NCI-H748 (cell line): ENCODE measurements at regions not wholly inside any gene's neighbourhood (a gene's known extent, or its start where the extent isn't known, plus 50 kb on each side); places are given as distances from the start of the nearest gene placed in this dataset.

Experiments used
- DNase-seq: peaks from one replicate; lab custom pipeline; 2025; ENCODE audit not compliant: unreplicated experiment; lab: John Stamatoyannopoulos, UW

GRCh38 chrX:9311421-9312160 is 153.3 kb upstream of the TBL1X start:
- DNase-seq, result no peak

GRCh38 chrX:9312922-9313867 is 151.7 kb upstream of the TBL1X start:
- peak; percentile 62 for DNase-seq

GRCh38 chrX:9315086-9315485 is 149.8 kb upstream of the TBL1X start:
- no peak for DNase-seq

DNA sequence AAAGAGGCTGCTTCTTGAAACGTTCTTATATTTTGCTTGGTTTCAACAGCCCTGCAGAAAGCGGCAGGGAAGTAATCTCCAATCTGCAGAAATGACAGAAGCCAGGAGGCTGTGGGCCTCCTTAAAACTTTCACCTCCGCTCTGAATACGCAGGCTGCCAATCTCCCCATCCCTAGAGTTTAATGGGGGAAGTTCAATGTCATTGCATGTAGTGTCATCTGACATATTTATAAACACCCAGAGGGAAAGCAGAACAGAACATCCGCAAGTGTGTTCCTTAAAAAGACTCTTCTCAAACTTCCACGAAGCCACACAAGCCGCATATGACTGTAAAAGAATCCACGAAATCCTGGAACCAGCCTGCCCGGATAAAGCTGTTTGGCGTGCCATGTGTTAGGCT is 148.8 kb upstream of the TBL1X start:
- DNase-seq, result no peak

GRCh38 chrX:9317176-9317575 is 147.7 kb upstream of the TBL1X start:
- no peak for DNase-seq

DNA sequence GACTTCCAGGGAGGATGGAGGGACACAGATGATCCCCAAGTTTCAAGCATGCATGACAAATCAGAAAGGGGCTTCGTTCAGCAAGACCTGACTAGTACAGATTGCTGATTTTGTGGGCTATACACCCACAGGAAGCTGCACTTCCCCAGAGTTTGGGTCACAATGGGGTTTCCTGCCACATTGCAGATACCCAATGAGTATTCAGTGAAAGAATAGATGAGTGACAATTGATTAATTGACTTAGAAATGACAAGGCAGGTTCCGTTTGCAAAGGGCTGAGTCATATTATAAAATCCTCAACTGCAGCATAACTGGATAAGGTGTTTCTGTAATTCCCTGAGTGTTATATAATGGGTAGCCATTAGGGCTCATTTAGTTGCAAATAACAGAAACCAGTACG is 146.6 kb upstream of the TBL1X start:
- no peak for DNase-seq

DNA sequence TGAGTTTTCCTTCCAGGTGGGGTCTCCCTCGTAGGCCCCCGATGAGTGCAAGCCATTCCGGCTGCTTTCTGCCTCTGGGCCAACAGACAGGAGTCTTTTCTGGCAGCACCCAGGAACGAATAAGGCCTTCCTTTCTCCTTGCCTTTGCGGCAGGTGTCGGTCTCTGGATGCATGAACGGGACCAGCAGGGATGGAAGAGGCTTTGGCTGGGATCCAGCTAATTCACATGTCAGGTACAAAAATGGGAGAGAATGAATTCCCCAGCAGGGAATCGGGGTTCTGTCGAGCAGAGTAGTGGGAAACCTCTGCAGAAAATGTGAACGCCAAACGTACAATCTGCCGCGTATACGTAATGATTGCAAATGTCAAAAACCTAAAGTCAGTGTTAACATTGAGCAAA is 146.1 kb upstream of the TBL1X start:
- DNase-seq, result peak; percentile 22

- no peak for DNase-seq
Measured at GRCh38 chrX:9320940-9321339, 143.9 kb upstream of the TBL1X start.

DNA sequence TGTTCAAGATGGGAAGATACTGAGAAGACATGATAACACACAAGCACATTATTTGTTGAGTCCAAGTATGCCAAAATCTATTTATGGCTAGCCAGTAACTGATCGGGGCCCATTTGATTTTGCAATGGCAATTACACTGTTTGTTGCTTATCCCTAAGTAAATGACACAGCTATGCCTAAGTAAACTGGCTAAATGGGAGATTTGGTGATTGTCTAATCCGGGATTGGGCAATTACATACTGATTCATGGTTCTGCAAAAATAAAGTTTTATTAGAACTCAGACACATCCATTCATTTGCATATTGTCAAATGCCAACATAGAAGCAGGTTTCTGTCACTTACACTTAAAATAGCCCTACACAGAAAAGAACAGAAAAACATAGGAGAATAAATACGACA is 140.2 kb upstream of the TBL1X start:
- DNase-seq, result no peak

DNA sequence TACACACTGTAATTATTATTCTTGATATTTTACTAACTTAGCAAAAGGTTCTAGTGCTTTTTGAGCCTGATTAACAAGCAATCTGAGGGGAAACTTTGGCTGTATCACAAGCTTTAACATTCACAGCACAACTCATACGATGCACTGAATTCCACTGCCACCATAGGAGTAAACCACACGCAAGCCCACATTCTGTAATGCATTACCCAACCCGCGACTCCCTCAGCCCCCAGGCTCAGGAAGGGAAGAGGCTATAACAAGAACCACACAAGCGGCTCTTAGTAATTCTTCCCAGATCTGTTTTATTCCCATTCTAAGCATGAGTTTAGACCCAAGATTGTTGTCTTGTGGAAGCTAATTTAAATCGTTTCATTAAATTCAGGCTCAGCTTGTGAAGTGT is 138.5 kb upstream of the TBL1X start:
- DNase-seq, result no peak

DNA sequence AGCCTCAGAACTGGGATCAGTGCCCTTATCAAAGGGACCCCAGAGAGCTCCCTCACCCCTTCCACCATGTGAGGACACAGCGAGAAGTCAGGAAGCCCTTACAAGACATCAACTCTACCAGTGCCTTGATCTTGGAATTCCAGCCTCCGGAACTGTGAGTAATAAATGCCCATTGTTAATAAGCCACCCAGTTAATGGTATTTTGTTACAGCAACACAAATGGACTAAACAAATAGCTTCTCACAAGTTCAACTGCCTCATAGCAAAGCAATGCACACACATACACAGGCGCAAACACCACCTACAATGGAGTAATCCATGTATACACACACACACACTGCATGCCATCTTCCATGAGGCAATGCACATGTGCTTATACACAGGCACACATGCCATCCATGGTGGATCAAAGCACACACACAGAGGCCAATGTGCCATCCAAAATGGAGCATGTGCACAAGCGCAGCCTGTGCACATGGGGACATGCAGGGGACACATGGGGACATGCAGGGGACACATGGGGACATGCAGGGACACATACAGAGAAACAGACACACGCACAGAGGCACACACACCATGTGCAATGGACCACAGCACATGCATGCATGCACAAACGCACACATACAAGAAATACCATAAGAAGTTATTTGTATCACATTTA is 137.6 kb upstream of the TBL1X start:
- DNase-seq, result no peak

GRCh38 chrX:9327747-9328145 is 137.1 kb upstream of the TBL1X start:
- DNase-seq, result no peak

- no peak for DNase-seq
Measured at GRCh38 chrX:9329056-9329455, 135.8 kb upstream of the TBL1X start.

- DNase-seq, result no peak
Measured at GRCh38 chrX:9330249-9330982, 134.4 kb upstream of the TBL1X start.

GRCh38 chrX:9333873-9334560 is 130.8 kb upstream of the TBL1X start:
- DNase-seq, result no peak

GRCh38 chrX:9335251-9335650 is 129.6 kb upstream of the TBL1X start:
- DNase-seq, result no peak

GRCh38 chrX:9336456-9336855 is 128.4 kb upstream of the TBL1X start:
- no peak for DNase-seq

DNA sequence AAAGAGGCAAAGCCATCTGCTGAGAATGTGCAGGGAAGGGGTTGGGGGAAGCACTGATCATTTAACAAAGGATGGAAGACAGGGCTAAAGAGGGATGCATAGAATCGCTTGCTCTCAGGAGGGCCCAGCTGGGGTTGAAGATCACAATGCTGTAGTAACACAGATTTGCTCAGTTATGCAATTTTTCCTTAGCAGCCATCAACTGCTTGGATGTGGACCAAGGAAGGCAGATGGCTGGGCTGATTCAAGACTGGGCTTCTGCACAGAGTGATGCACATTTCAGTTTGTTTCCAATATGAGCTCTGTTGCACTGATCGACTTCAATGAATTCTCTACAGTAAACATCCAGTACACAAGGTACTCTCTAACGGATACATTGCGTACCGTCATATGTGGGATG is 127.8 kb upstream of the TBL1X start:
- no peak for DNase-seq

DNA sequence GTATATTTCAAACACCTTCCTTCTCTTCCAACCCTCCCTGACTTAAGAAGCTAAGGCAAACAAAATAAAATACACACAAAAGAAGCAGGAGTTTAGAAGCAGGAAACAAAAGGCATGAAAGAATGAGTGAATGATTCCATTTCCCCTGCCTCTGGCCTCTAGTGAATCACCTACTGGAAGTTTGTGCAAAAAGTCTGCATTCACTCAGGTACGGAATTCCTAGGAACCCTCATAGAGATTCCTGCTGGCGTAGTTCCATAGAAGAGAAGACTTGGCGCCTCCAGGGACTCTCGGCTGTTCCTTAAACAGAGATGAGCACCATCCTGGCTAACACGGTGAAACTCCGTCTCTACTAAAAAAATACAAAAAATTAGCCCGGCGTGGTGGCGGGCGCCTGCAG is 125.9 kb upstream of the TBL1X start:
- DNase-seq, result no peak
